ENCODE measurements at regions not wholly inside any gene's neighbourhood (a gene's known extent, or its start where the extent isn't known, plus 50 kb on each side); places are given as distances from the start of the nearest gene placed in this dataset.

- Histone ChIP-seq H3K4me3 (no peak overlapping the region), H3K9me3 (no peaks in the 10 kb centered on the region), H3K27ac (no peak overlapping the region), H3K4me1 (peaks cover 12% of the 10 kb centered on the region), H3K36me3 (ENCODE audit: insufficient read depth in 1 of 2, low read depth in 1 of 2) (no peaks in the 10 kb centered on the region), H3K27me3 (ENCODE audit: insufficient read depth in 3 of 3, low read length in 2 of 3) (no peaks in the 10 kb centered on the region)
- ATAC-seq (no peak), DNase-seq (no peak)
- 55 to 59% (median 56%) methylated on average over 9 of the region's 9 CpGs for WGBS, 3 donors
- TF ChIP-seq, protein P1, sequence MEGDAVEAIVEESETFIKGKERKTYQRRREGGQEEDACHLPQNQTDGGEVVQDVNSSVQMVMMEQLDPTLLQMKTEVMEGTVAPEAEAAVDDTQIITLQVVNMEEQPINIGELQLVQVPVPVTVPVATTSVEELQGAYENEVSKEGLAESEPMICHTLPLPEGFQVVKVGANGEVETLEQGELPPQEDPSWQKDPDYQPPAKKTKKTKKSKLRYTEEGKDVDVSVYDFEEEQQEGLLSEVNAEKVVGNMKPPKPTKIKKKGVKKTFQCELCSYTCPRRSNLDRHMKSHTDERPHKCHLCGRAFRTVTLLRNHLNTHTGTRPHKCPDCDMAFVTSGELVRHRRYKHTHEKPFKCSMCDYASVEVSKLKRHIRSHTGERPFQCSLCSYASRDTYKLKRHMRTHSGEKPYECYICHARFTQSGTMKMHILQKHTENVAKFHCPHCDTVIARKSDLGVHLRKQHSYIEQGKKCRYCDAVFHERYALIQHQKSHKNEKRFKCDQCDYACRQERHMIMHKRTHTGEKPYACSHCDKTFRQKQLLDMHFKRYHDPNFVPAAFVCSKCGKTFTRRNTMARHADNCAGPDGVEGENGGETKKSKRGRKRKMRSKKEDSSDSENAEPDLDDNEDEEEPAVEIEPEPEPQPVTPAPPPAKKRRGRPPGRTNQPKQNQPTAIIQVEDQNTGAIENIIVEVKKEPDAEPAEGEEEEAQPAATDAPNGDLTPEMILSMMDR (IDR thresholded peaks at IDR 0.05), result no peak
- intact Hi-C loops (cut with DNase I), result no loop called here
Measured at GRCh38 chr3:177538750-177539730, 341.8 kb upstream of the TBL1XR1 start.

DNA sequence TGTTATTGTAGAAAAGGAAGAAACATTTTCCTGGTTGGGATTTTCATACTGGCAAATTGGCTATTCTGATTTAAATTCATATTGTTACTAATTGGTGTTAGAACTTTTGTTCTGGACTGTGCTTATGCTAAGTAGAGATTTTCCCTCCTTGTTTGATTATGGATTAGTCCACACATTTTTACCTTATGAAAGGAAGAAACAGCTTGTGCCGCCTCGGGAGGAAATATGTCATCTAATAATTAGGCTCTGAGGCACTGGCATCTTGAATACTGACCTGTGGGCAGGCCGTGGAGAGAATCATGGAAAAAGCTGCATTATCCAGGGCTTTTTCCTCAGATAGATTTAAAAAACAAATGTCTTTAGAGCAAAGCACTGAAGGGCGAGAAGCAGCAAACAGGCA, 344.3 kb upstream of the TBL1XR1 start:
- Histone ChIP-seq H3K9me3 (no peaks in the 10 kb centered on the region), H3K4me3 (no peak overlapping the region), H3K36me3 (ENCODE audit: insufficient read depth in 1 of 2, low read depth in 1 of 2) (no peaks in the 10 kb centered on the region), H3K4me1 (peaks cover 12% of the 10 kb centered on the region), H3K27me3 (ENCODE audit: insufficient read depth in 3 of 3, low read length in 2 of 3) (no peaks in the 10 kb centered on the region), H3K27ac (no peak overlapping the region)
- 85 to 94% (median 91%) methylated on average over 4 of the region's 4 CpGs for WGBS, 3 donors
- no peak for ATAC-seq
- TF ChIP-seq, protein P1 (IDR thresholded peaks at IDR 0.05), result no peak
- DNase-seq, result no peak
- intact Hi-C loops (cut with DNase I), result no loop called here

GRCh38 chr3:177545964-177546363, 348.7 kb upstream of the TBL1XR1 start:
- no peaks in the 10 kb centered on the region for H3K27me3 ChIP-seq (ENCODE audit: insufficient read depth in 3 of 3, low read length in 2 of 3)
- DNase-seq (no peak), ATAC-seq (no peak)
- intact Hi-C loops (cut with DNase I), result no loop called here
- H3K36me3 ChIP-seq (ENCODE audit: insufficient read depth in 1 of 2, low read depth in 1 of 2), result no peaks in the 10 kb centered on the region
- H3K4me3 ChIP-seq, result no peak overlapping the region
- H3K9me3 ChIP-seq, result no peaks in the 10 kb centered on the region
- no peak overlapping the region for H3K27ac ChIP-seq
- 83 to 86% (median 84%) methylated on average over 3 of the region's 3 CpGs for WGBS, 3 donors
- H3K4me1 ChIP-seq, result no peaks in the 10 kb centered on the region
- TF ChIP-seq, protein P1 (IDR thresholded peaks at IDR 0.05), result no peak

DNA sequence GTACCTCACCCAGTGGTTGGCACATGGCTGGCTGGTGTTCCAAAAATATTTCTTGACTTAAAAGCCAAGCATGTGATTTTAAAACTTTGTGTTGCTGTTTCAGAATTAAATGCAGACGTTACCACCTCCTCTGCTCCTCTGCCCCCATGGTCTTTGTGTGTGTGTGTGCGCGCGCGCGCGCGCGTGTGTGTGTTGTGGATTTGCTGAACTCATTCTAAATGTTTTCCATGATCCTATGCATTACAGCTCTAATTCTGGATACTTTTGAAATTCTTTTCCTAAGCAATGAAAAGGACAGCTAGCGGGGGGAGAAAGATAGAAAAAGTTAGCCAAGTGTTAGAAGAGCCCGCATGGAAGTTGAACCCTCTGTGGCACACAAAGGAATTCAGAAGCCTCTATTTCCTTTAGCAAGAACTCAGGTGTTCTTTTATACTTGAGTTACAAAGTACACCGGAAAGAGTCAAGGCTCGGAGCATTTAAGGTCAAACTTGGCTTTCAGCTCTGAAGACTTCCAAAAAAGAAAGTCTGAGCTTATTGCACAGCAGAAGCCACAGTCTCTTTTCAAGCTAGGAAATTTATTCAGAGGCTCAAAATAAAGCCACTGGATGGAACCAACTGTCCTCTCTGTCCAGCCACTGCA, 350.5 kb upstream of the TBL1XR1 start:
- intact Hi-C loops (cut with DNase I), result no loop called here
- 66 to 84% (median 69%) methylated on average over 13 of the region's 13 CpGs for WGBS, 3 donors

More for the DNA sequence above, 350.5 kb upstream of the TBL1XR1 start:
- H3K4me1 ChIP-seq, result no peaks in the 10 kb centered on the region
- H3K9me3 ChIP-seq, result no peaks in the 10 kb centered on the region
- no peak for ATAC-seq
- DNase-seq, result no peak
- no peaks in the 10 kb centered on the region for H3K27me3 ChIP-seq (ENCODE audit: insufficient read depth in 3 of 3, low read length in 2 of 3)
- TF ChIP-seq, protein P1 (IDR thresholded peaks at IDR 0.05), result no peak
- H3K4me3 ChIP-seq, result no peak overlapping the region
- no peak overlapping the region for H3K27ac ChIP-seq
- no peaks in the 10 kb centered on the region for H3K36me3 ChIP-seq (ENCODE audit: insufficient read depth in 1 of 2, low read depth in 1 of 2)
